ENCODE measurements at regions not wholly inside any gene's neighbourhood (a gene's known extent, or its start where the extent isn't known, plus 50 kb on each side); places are given as distances from the start of the nearest gene placed in this dataset.
"Not testable (repeated sequence)": the region's sequence is repeated elsewhere in the genome, so short reads cannot be mapped to it uniquely, and the experiment has no call there.

GRCh38 chr11:116666673-116667249 is 106.0 kb downstream of the BUD13 start:
- TF ChIP-seq EZH2, CTCF, EZH2phosphoT487 (IDR thresholded peaks at IDR 0.05): not testable (repeated sequence)
